NOMO-1 (cell line): ENCODE measurements at regions not wholly inside any gene's neighbourhood (a gene's known extent, or its start where the extent isn't known, plus 50 kb on each side); places are given as distances from the start of the nearest gene placed in this dataset.
"Not testable (repeated sequence)": the region's sequence is repeated elsewhere in the genome, so short reads cannot be mapped to it uniquely, and the experiment has no call there.

Experiments used
- DNase-seq, 2 experiments: peaks; one replicate each; lab custom pipeline; 2025; ENCODE audit not compliant: unreplicated experiment in 2 of 2; lab: John Stamatoyannopoulos, UW

- peak in 1 of 2 experiments; percentile 13 for DNase-seq
These were observed 286.7 kb upstream of the TGFBR2 start for GRCh38 chr3:30319713-30320112.

- no peak for DNase-seq
These were observed 286.0 kb upstream of the TGFBR2 start for GRCh38 chr3:30320392-30320791.

GRCh38 chr3:30321065-30321464 lies 285.3 kb upstream of the TGFBR2 start:
- no peak for DNase-seq

GRCh38 chr3:30323649-30324048 lies 282.8 kb upstream of the TGFBR2 start:
- DNase-seq, result not testable (repeated sequence)

GRCh38 chr3:30324587-30324986 lies 281.8 kb upstream of the TGFBR2 start:
- no peak for DNase-seq

- not testable (repeated sequence) for DNase-seq
These were observed 278.4 kb upstream of the TGFBR2 start for GRCh38 chr3:30327976-30328375.

GRCh38 chr3:30328935-30329334 lies 277.5 kb upstream of the TGFBR2 start:
- DNase-seq, result not testable (repeated sequence)

GRCh38 chr3:30331519-30331918 lies 274.9 kb upstream of the TGFBR2 start:
- DNase-seq, result no peak

GRCh38 chr3:30332196-30333021 lies 274.0 kb upstream of the TGFBR2 start:
- DNase-seq, result peak in 1 of 2 experiments; percentile 16

- DNase-seq, result no peak
These were observed 273.3 kb upstream of the TGFBR2 start for GRCh38 chr3:30333143-30333542.

- no peak for DNase-seq
These were observed 272.5 kb upstream of the TGFBR2 start for GRCh38 chr3:30333903-30334302.

GRCh38 chr3:30340500-30340899 lies 265.9 kb upstream of the TGFBR2 start:
- no peak for DNase-seq

- no peak for DNase-seq
These were observed 265.3 kb upstream of the TGFBR2 start for GRCh38 chr3:30341079-30341478.

- no peak for DNase-seq
These were observed 264.6 kb upstream of the TGFBR2 start for GRCh38 chr3:30341851-30342250.

- no peak for DNase-seq
These were observed 263.9 kb upstream of the TGFBR2 start for GRCh38 chr3:30342318-30343060.

- no peak for DNase-seq
These were observed 263.2 kb upstream of the TGFBR2 start for GRCh38 chr3:30343067-30343831.

GRCh38 chr3:30343861-30344260 lies 262.5 kb upstream of the TGFBR2 start:
- no peak for DNase-seq

- no peak for DNase-seq
These were observed 262.1 kb upstream of the TGFBR2 start for GRCh38 chr3:30344288-30344687.

- no peak for DNase-seq
These were observed 259.5 kb upstream of the TGFBR2 start for GRCh38 chr3:30346933-30347320.

- no peak for DNase-seq
These were observed 258.7 kb upstream of the TGFBR2 start for GRCh38 chr3:30347679-30348216.

GRCh38 chr3:30349507-30349906 lies 256.9 kb upstream of the TGFBR2 start:
- no peak for DNase-seq
